ENCODE measurements at regions not wholly inside any gene's neighbourhood (a gene's known extent, or its start where the extent isn't known, plus 50 kb on each side); places are given as distances from the start of the nearest gene placed in this dataset.

DNA sequence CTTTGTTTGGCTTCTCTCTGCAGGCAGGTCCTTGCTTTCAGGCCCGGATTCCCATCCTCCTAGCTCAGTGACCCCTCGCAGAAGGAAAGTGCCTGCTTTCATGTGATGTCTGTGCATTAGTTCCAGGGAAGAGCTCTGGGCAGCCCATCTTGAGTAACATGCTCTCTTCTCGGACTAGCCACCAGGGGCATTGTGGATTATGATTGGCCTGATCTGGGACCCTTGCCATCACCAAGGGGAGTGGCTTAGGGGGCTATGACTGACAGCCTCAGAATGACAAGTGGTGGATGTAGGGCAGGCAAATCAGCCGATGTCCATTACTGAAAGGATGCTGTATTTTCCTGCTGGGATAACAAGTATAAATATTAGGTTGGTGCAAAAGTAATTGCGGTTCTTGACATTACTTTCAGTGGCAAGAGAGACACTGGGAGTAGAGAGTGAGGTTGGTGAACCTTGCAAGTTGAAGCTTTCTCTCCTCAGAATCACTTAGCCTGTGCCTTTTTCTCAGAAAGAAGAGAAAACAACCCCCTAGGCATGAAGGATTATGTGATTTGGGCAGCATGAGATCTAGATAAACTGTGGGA lies 71.5 kb upstream of the MPHOSPH6 start:
- no peak for TF ChIP-seq POLR2A (IDR thresholded peaks at IDR 0.05)
- TF ChIP-seq, protein P1, sequence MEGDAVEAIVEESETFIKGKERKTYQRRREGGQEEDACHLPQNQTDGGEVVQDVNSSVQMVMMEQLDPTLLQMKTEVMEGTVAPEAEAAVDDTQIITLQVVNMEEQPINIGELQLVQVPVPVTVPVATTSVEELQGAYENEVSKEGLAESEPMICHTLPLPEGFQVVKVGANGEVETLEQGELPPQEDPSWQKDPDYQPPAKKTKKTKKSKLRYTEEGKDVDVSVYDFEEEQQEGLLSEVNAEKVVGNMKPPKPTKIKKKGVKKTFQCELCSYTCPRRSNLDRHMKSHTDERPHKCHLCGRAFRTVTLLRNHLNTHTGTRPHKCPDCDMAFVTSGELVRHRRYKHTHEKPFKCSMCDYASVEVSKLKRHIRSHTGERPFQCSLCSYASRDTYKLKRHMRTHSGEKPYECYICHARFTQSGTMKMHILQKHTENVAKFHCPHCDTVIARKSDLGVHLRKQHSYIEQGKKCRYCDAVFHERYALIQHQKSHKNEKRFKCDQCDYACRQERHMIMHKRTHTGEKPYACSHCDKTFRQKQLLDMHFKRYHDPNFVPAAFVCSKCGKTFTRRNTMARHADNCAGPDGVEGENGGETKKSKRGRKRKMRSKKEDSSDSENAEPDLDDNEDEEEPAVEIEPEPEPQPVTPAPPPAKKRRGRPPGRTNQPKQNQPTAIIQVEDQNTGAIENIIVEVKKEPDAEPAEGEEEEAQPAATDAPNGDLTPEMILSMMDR (IDR thresholded peaks at IDR 0.05): no peak
- no peaks in the 10 kb centered on the region for H3K36me3 ChIP-seq
- H3K27ac ChIP-seq: no peak overlapping the region
- no peak overlapping the region for H3K4me3 ChIP-seq (replicated peaks in 1 of 3)
- intact Hi-C loops (cut with DNase I): no loop called here
- no peaks in the 10 kb centered on the region for H3K4me1 ChIP-seq
- H3K9me3 ChIP-seq: no peaks in the 10 kb centered on the region
- DNase-seq: no peak
- WGBS, 2 donors: 82 to 83% methylated on average over 5 of the region's 5 CpGs
- no peaks in the 10 kb centered on the region for H3K27me3 ChIP-seq

DNA sequence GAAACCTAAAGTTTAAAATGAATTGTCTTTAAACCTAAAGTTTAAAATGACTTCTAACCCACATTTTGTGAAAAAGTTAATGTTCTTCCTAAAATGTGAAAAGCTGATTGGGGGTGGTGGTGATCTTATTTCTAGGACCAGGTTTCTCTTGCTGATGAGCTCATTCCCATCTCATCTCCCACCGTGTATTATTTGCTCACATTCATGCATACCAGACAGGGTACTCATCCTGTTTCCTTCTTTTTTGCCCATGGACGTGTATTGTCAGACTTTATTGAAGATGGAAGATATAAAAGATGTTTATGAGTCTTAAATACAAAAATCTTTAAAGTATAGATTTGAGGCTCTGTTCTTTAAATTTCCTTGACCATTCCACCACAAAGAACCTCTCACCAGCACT lies 70.1 kb upstream of the MPHOSPH6 start:
- H3K4me3 ChIP-seq (replicated peaks in 1 of 3): no peak overlapping the region
- DNase-seq: no peak
- no peaks in the 10 kb centered on the region for H3K36me3 ChIP-seq
- intact Hi-C loops (cut with DNase I): no loop called here
- 70 to 81% methylated on average over 2 of the region's 2 CpGs for WGBS, 2 donors
- no peaks in the 10 kb centered on the region for H3K27me3 ChIP-seq
- H3K9me3 ChIP-seq: no peaks in the 10 kb centered on the region
- no peaks in the 10 kb centered on the region for H3K4me1 ChIP-seq
- TF ChIP-seq POLR2A (IDR thresholded peaks at IDR 0.05): no peak
- TF ChIP-seq, protein P1 (IDR thresholded peaks at IDR 0.05): no peak
- no peak overlapping the region for H3K27ac ChIP-seq

DNA sequence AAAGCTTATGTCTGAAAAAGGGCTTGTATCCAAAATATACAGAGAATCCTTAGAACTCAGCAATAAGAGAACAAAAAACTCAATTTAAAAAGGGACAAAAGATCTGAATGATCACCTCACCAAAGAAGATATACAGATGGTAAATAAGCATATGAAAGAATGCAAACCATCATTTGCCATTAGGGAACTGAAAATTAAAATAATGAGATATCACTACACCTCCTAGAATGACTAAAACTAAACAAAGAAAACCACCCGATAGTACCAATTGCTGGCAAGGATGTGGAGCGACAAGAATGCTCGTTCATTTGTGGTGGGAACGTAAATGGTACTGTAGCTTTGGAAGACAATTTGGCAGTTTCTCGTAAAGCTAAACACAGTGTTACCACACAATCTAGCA lies 66.9 kb upstream of the MPHOSPH6 start:
- DNase-seq: no peak
- H3K4me1 ChIP-seq: no peaks in the 10 kb centered on the region
- no peak overlapping the region for H3K27ac ChIP-seq
- no peaks in the 10 kb centered on the region for H3K9me3 ChIP-seq
- TF ChIP-seq, protein P1 (IDR thresholded peaks at IDR 0.05): no peak
- no peak for TF ChIP-seq POLR2A (IDR thresholded peaks at IDR 0.05)
- 88 to 89% methylated on average over 5 of the region's 5 CpGs for WGBS, 2 donors
- H3K36me3 ChIP-seq: no peaks in the 10 kb centered on the region
- intact Hi-C loops (cut with DNase I): no loop called here
- no peak overlapping the region for H3K4me3 ChIP-seq (replicated peaks in 1 of 3)
- no peaks in the 10 kb centered on the region for H3K27me3 ChIP-seq

DNA sequence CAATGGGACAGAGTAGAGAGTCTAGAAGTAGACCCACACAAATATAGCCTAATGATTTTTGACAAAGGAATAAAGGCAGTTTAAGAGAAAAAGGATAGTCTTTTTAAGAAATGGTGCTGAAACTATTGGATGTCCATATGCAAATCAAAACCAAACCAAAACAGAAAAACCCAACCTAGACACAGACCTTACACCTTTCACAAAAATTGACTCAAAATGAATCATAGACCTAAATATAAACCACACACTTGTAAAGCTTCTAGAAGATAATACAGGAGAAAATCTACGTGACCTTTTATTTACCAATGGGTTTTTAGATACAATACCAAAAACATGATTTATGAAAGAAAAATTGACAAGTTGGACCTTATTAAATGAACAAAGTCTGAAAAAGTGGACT lies 66.4 kb upstream of the MPHOSPH6 start:
- no peaks in the 10 kb centered on the region for H3K4me1 ChIP-seq
- no peaks in the 10 kb centered on the region for H3K27me3 ChIP-seq
- no peak overlapping the region for H3K27ac ChIP-seq
- H3K9me3 ChIP-seq: no peaks in the 10 kb centered on the region
- WGBS, 2 donors: 78 to 85% methylated on average over 1 of the region's 1 CpG
- no peak overlapping the region for H3K4me3 ChIP-seq (replicated peaks in 1 of 3)
- no peak for TF ChIP-seq POLR2A (IDR thresholded peaks at IDR 0.05)
- no peak for DNase-seq
- H3K36me3 ChIP-seq: no peaks in the 10 kb centered on the region
- intact Hi-C loops (cut with DNase I): no loop called here

DNA sequence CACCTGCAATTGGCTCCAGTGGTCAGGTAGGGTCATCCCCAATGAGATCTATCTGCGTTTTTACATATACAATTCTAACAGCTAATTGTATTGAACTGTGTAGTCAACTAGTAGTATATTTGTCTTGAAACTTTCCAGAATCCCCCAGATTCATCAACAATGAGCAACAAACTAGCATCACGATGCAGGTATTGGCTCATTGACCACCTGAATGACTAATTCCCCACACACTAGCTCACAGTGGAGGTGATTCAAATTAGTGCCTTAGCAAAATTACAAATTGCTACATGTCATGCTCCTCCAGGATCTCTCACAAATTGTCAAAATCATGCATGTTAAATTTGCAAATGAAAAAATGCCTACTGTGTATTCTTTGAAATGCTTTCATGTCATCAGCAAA lies 62.8 kb upstream of the MPHOSPH6 start:
- H3K36me3 ChIP-seq: no peaks in the 10 kb centered on the region
- 77 to 91% methylated on average over 2 of the region's 2 CpGs for WGBS, 2 donors
- H3K27me3 ChIP-seq: no peaks in the 10 kb centered on the region
- H3K9me3 ChIP-seq: no peaks in the 10 kb centered on the region
- no peak for DNase-seq
- intact Hi-C loops (cut with DNase I): loop anchor here (5.0 kb wide), 1 partner anchor 346 kb away; no protein-coding TSS in a partner anchor
- H3K27ac ChIP-seq: no peak overlapping the region
- H3K4me1 ChIP-seq: no peaks in the 10 kb centered on the region
- no peak overlapping the region for H3K4me3 ChIP-seq (replicated peaks in 1 of 3)
- no peak for TF ChIP-seq POLR2A (IDR thresholded peaks at IDR 0.05)
- TF ChIP-seq, protein P1 (IDR thresholded peaks at IDR 0.05): no peak
